Fibroblast of lung (primary cell): ENCODE measurements at regions not wholly inside any gene's neighbourhood (a gene's known extent, or its start where the extent isn't known, plus 50 kb on each side); places are given as distances from the start of the nearest gene placed in this dataset.

Source experiments
- DNase-seq, 2 donors: peaks; one replicate each; pipeline versions ENCODE4 v3.0.0 to v3.0.0-alpha.2; 2010; ENCODE audit warnings: low read depth in 2 of 2
- H2AFZ ChIP-seq: 2 replicates; pipeline ENCODE4 v1.5.1; 2012; ENCODE audit warnings: low read length, control low read depth, inconsistent platforms
- H3K27ac ChIP-seq: 2 replicates; pipeline ENCODE4 v1.5.1; 2011; ENCODE audit warnings: low read length, control low read depth; ENCODE audit not compliant: insufficient read depth
- H3K27me3 ChIP-seq: 2 replicates; pipeline ENCODE4 v1.5.1; 2011; ENCODE audit warnings: mild to moderate bottlenecking, low read length; ENCODE audit not compliant: control insufficient read depth, insufficient read depth
- H3K36me3 ChIP-seq: 2 replicates; pipeline ENCODE4 v1.5.1; 2011; ENCODE audit warnings: low read length; ENCODE audit not compliant: control insufficient read depth, insufficient read depth
- H3K4me1 ChIP-seq: 2 replicates; pipeline ENCODE4 v1.5.1; 2011; ENCODE audit warnings: low read length; ENCODE audit not compliant: control insufficient read depth, insufficient read depth; ENCODE audit errors: extremely low read depth
- H3K4me2 ChIP-seq: 2 replicates; pipeline ENCODE4 v1.5.1; 2011; ENCODE audit warnings: low read length, control low read depth; ENCODE audit not compliant: insufficient read depth; ENCODE audit errors: extremely low read depth
- H3K4me3 ChIP-seq, 4 experiments: fragments of 200-600 bp in 1 of 4; sonication (generic) in 1 of 4; replicated peaks in 1 of 4; 2 replicates each; pipeline ENCODE4 v1.5.1; 2011 to 2016; ENCODE audit warnings: low read length in 4 of 4, low read depth in 3 of 4, mild to moderate bottlenecking in 3 of 4, control low read depth in 2 of 4, inconsistent platforms in 1 of 4, mixed read lengths in 1 of 4; ENCODE audit not compliant: insufficient read depth in 1 of 4; ENCODE audit errors: control extremely low read depth in 1 of 4
- H3K79me2 ChIP-seq: 2 replicates; pipeline ENCODE4 v1.5.1; 2012; ENCODE audit warnings: mild to moderate bottlenecking, low read length, inconsistent platforms; ENCODE audit not compliant: control insufficient read depth, insufficient read depth
- H3K9ac ChIP-seq: 2 replicates; pipeline ENCODE4 v1.5.1; 2011; ENCODE audit warnings: mild to moderate bottlenecking, low read length, control low read depth; ENCODE audit not compliant: insufficient read depth
- H3K9me3 ChIP-seq: 2 replicates; pipeline ENCODE4 v1.5.1; 2012; ENCODE audit warnings: low read depth, low read length; ENCODE audit not compliant: control insufficient read depth, insufficient read depth
- H4K20me1 ChIP-seq: 2 replicates; pipeline ENCODE4 v1.5.1; 2011; ENCODE audit warnings: low read length; ENCODE audit not compliant: control insufficient read depth, insufficient read depth; ENCODE audit errors: extremely low read depth
- EZH2 ChIP-seq: IDR thresholded peaks from 2 replicates; pipeline ENCODE4 v1.5.1; 2012; ENCODE audit warnings: low read length, control low read depth, mild to moderate bottlenecking; ENCODE audit errors: missing control alignments
- TF ChIP-seq, protein P1 (sequence below), 2 donors: IDR thresholded peaks in 1 of 2; conservative IDR thresholded peaks in 1 of 2; 1 replicate in 1 of 2; 2 replicates in 1 of 2; pipeline ENCODE4 v1.5.1; 2011 to 2012; ENCODE audit warnings: low read length in 2 of 2, control low read depth in 1 of 2, inconsistent platforms in 1 of 2, low read depth in 1 of 2, mild to moderate bottlenecking in 1 of 2

DNA sequence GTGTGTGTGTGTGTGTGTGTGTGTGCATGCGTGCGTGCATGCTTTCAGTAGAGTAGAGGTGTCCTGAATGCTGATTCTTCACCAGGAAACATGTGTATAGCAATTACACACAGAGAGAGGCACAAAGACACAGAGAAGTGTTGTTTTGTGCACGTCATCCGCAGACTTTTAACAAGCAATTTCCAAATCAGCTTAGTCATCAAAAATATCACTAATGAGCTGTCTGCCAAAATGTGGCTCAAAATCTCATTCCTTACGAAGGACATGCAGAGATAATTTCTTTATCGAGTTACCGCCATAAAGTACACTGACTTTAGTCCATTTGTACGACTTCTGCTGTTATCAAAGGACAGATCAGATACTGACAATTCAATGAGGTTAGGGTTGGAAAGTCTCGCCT lies 274.9 kb upstream of the RARB start:
- no peaks in the 10 kb centered on the region for H3K79me2 ChIP-seq
- no peaks in the 10 kb centered on the region for H3K9me3 ChIP-seq
- H2AFZ ChIP-seq: no peak overlapping the region
- no peaks in the 10 kb centered on the region for H3K4me1 ChIP-seq
- no peaks in the 10 kb centered on the region for H3K27me3 ChIP-seq
- no peak overlapping the region for H3K27ac ChIP-seq
- H4K20me1 ChIP-seq: no peaks in the 10 kb centered on the region
- no peak for DNase-seq
- no peaks in the 10 kb centered on the region for H3K36me3 ChIP-seq
- no peak overlapping the region for H3K9ac ChIP-seq
- no peak overlapping the region for H3K4me3 ChIP-seq
- TF ChIP-seq, protein P1, sequence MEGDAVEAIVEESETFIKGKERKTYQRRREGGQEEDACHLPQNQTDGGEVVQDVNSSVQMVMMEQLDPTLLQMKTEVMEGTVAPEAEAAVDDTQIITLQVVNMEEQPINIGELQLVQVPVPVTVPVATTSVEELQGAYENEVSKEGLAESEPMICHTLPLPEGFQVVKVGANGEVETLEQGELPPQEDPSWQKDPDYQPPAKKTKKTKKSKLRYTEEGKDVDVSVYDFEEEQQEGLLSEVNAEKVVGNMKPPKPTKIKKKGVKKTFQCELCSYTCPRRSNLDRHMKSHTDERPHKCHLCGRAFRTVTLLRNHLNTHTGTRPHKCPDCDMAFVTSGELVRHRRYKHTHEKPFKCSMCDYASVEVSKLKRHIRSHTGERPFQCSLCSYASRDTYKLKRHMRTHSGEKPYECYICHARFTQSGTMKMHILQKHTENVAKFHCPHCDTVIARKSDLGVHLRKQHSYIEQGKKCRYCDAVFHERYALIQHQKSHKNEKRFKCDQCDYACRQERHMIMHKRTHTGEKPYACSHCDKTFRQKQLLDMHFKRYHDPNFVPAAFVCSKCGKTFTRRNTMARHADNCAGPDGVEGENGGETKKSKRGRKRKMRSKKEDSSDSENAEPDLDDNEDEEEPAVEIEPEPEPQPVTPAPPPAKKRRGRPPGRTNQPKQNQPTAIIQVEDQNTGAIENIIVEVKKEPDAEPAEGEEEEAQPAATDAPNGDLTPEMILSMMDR (conservative IDR thresholded peaks at IDR 0.05 in 1 of 2, IDR thresholded peaks at IDR 0.05 in 1 of 2; ENCODE audit: low read depth in 1 of 2, low read length in 2 of 2): no peak
- TF ChIP-seq EZH2: no peak
- H3K4me2 ChIP-seq: no peak overlapping the region

DNA sequence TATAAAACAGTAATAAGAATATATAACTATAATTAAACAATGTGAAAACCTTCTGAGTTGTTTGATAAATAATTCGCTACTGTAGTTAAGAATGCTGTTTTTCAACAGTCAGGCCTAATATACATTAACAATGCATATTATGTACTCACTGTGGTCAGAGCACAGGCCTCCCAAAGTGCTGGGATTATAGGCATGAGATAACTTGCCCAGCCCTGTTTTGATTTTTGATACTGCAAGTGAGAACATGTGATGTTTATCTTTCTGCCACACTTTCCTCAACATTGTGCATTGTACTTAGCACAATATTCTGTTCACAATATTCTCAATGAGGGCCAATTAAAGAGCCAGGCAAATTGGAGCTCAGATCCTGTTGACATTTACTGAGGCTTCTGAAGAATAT lies 274.5 kb upstream of the RARB start:
- no peak overlapping the region for H3K9ac ChIP-seq
- no peak overlapping the region for H3K27ac ChIP-seq
- no peaks in the 10 kb centered on the region for H3K79me2 ChIP-seq
- no peaks in the 10 kb centered on the region for H4K20me1 ChIP-seq
- no peak overlapping the region for H3K4me3 ChIP-seq
- H3K4me1 ChIP-seq: no peaks in the 10 kb centered on the region
- no peaks in the 10 kb centered on the region for H3K36me3 ChIP-seq
- DNase-seq: no peak
- no peaks in the 10 kb centered on the region for H3K27me3 ChIP-seq
- H3K4me2 ChIP-seq: no peak overlapping the region
- H2AFZ ChIP-seq: no peak overlapping the region
- TF ChIP-seq EZH2: no peak
- TF ChIP-seq, protein P1 (conservative IDR thresholded peaks at IDR 0.05 in 1 of 2, IDR thresholded peaks at IDR 0.05 in 1 of 2; ENCODE audit: low read depth in 1 of 2, low read length in 2 of 2): no peak
- no peaks in the 10 kb centered on the region for H3K9me3 ChIP-seq

DNA sequence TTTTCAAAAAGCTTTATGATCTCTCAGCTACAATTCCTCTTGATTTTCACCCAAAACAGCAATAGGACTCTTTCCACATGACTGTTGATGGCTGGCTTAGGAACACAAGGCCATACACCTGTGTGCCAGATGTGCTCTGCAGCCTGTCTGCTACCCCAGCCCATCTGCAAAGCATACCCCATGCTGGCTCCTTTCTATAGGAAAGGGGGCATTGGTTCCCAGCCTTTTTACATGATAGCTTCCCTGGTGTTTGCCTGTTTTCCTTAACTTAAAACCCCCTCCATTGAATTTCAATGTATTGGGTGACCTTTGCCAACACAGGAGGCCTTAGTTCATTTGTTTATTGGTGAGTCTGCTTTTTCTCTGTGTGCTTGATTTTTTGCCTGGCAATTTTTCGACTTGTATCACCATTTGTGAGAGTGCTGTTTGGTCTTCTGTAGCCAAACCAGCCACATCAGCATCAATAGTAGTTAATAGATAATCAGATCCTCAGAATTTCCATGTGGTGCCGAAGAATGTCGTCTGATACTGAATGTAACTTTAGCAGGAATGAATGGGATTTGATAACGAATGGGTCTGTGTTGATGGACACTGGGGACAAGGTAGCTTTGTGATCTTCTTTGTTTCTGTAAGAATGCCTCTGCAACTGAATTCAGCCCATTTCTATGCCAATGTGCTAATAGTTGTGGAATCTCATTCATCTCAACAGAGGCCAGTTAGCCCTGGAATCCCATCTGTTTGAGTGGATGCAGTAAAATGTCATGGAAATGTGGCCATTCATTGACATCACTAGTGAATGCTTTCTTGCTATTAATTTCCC lies 272.2 kb upstream of the RARB start:
- Histone ChIP-seq H3K27me3 (no peaks in the 10 kb centered on the region), H3K4me3 (no peak overlapping the region), H4K20me1 (no peaks in the 10 kb centered on the region), H3K36me3 (no peaks in the 10 kb centered on the region), H3K4me2 (no peak overlapping the region), H2AFZ (no peak overlapping the region), H3K9me3 (no peaks in the 10 kb centered on the region), H3K9ac (no peak overlapping the region), H3K79me2 (no peaks in the 10 kb centered on the region), H3K27ac (no peak overlapping the region), H3K4me1 (no peaks in the 10 kb centered on the region)
- no peak for TF ChIP-seq EZH2
- TF ChIP-seq, protein P1 (conservative IDR thresholded peaks at IDR 0.05 in 1 of 2, IDR thresholded peaks at IDR 0.05 in 1 of 2; ENCODE audit: low read depth in 1 of 2, low read length in 2 of 2): no peak
- DNase-seq: peak in 1 of 2 donors; percentile 81
